HepG2 (cell line): ENCODE measurements at regions not wholly inside any gene's neighbourhood (a gene's known extent, or its start where the extent isn't known, plus 50 kb on each side); places are given as distances from the start of the nearest gene placed in this dataset.

Source experiments
- ATAC-seq: fragments of 200-7000 bp; cut with Tn5 transposase; 3 replicates; pipeline ENCODE4 v1.9.1; 2020; ENCODE audit warnings: mild to moderate bottlenecking, moderate library complexity
- BruUV-seq: library from RNA; stranded (reverse); fragments of 400-500 nt; replicated peaks from 2 replicates; lab custom pipeline; 2021; lab: Mats Ljungman, UMichigan
- CTCF ChIA-PET: fragments of 300-600 bp; formaldehyde crosslinking; extraction: SDS; loops from one replicate; lab custom pipeline; 2021; ENCODE audit warnings: low total read pairs, inconsistent platforms, low intra/inter-chr PET ratio; lab: Yijun Ruan, JAX
- POLR2A ChIA-PET: fragments of 350-600 bp; sonication (Branson Sonifier 250); formaldehyde crosslinking; loops from one replicate; lab custom pipeline; 2020; ENCODE audit warnings: antibody characterized with exemption, inconsistent platforms; lab: Yijun Ruan, JAX
- DNase-seq: peaks from one replicate; pipeline ENCODE4 v3.0.0-alpha.2; 2015; ENCODE audit warnings: low spot score
- FAIRE-seq: peaks from 3 replicates; lab custom pipeline; 2011; peaks lifted over from hg19 to GRCh38; lab: Jason Lieb, UNC
- H2AFZ ChIP-seq: one replicate; pipeline ENCODE4 v1.6.1; 2011; ENCODE audit warnings: low read length, inconsistent platforms
- H3K27ac ChIP-seq: fragments of 300-600 bp; 3 replicates; pipeline ENCODE4 v1.8.0; 2011; ENCODE audit warnings: mixed run types, mild to moderate bottlenecking, mixed read lengths, low read length, inconsistent platforms; ENCODE audit not compliant: insufficient read depth; ENCODE audit errors: extremely low read length
- H3K27me3 ChIP-seq, 2 experiments: fragments of 200-600 bp in 1 of 2; 2 replicates in 1 of 2; 3 replicates in 1 of 2; pipeline versions ENCODE4 v1.6.0 to v1.8.0; 2011; ENCODE audit warnings: low read length in 2 of 2, mild to moderate bottlenecking in 2 of 2, moderate library complexity in 2 of 2, inconsistent platforms in 1 of 2; ENCODE audit not compliant: insufficient read depth in 2 of 2, control insufficient read depth in 1 of 2
- H3K36me3 ChIP-seq, 2 experiments: fragments of 200-600 bp in 1 of 2; replicated peaks in 1 of 2; 2 replicates in 1 of 2; 3 replicates in 1 of 2; pipeline versions ENCODE4 v1.5.1 to v1.8.0; 2011; ENCODE audit warnings: low read length in 2 of 2, inconsistent platforms in 1 of 2; ENCODE audit not compliant: insufficient read depth in 2 of 2, control insufficient read depth in 1 of 2
- H3K4me1 ChIP-seq: 2 replicates; pipeline ENCODE4 v1.5.1; 2012; ENCODE audit warnings: low read length, inconsistent platforms; ENCODE audit not compliant: insufficient read depth
- H3K4me2 ChIP-seq: 2 replicates; pipeline ENCODE4 v1.6.0; 2011; ENCODE audit warnings: low read depth, low read length, inconsistent platforms
- H3K4me3 ChIP-seq, 3 experiments: fragments of 200-600 bp in 1 of 3; sonication (generic), shearing (Covaris generic) in 1 of 3; replicated peaks in 1 of 3; 2 replicates each; pipeline ENCODE4 v1.5.1; 2011 to 2016; ENCODE audit warnings: low read length in 3 of 3, inconsistent platforms in 2 of 3, low read depth in 2 of 3, mild to moderate bottlenecking in 2 of 3, control low read depth in 1 of 3, mixed read lengths in 1 of 3; ENCODE audit not compliant: insufficient read depth in 1 of 3
- H3K79me2 ChIP-seq: one replicate; pipeline ENCODE4 v1.6.1; 2011; ENCODE audit warnings: low read length, inconsistent platforms; ENCODE audit not compliant: insufficient read depth
- H3K9ac ChIP-seq: 2 replicates; pipeline ENCODE4 v1.6.0; 2011; ENCODE audit warnings: mild to moderate bottlenecking, low read depth, low read length, inconsistent platforms; ENCODE audit not compliant: insufficient read depth
- H3K9me3 ChIP-seq: 2 replicates; pipeline ENCODE4 v1.5.1; 2012; ENCODE audit warnings: mild to moderate bottlenecking, low read length
- H4K20me1 ChIP-seq: 2 replicates; pipeline ENCODE4 v1.6.0; 2011; ENCODE audit warnings: inconsistent platforms, mild to moderate bottlenecking, low read length, moderate library complexity; ENCODE audit not compliant: insufficient read depth
- ATF6 ChIP-seq: sonication (generic); formaldehyde crosslinking; conservative IDR thresholded peaks from 2 replicates; pipeline ENCODE4 v1.4.0; 2020; ENCODE audit warnings: missing genetic modification reagents
- HDAC2 ChIP-seq: sonication (generic); formaldehyde crosslinking; IDR thresholded peaks from 2 replicates; pipeline ENCODE4 v1.4.0; 2020; ENCODE audit warnings: missing genetic modification reagents
- IRX3 ChIP-seq: sonication (generic); formaldehyde crosslinking; IDR thresholded peaks from 2 replicates; pipeline ENCODE4 v1.8.1; 2023; ENCODE audit warnings: mild to moderate bottlenecking, low read depth, missing genetic modification reagents, borderline replicate concordance
- MAFG ChIP-seq: sonication (generic); formaldehyde crosslinking; IDR thresholded peaks from 2 replicates; pipeline ENCODE4 v1.5.1; 2020; ENCODE audit warnings: mild to moderate bottlenecking, missing genetic modification reagents
- MATR3 ChIP-seq: sonication (generic); formaldehyde crosslinking; IDR thresholded peaks from 2 replicates; pipeline ENCODE4 v1.4.0; 2020; ENCODE audit warnings: missing genetic modification reagents
- NFIB ChIP-seq: sonication (generic); formaldehyde crosslinking; IDR thresholded peaks from 2 replicates; pipeline ENCODE4 v1.9.0; 2021; ENCODE audit warnings: missing genetic modification reagents, mild to moderate bottlenecking, borderline replicate concordance
- NR2C2 ChIP-seq: sonication (generic); formaldehyde crosslinking; IDR thresholded peaks from 2 replicates; pipeline ENCODE4 v1.4.0; 2020; ENCODE audit warnings: missing genetic modification reagents, mild to moderate bottlenecking, moderate library complexity, borderline replicate concordance
- PCBP2 ChIP-seq: fragments of 200-400 bp; formaldehyde crosslinking; optimal IDR thresholded peaks from 2 replicates; pipeline ENCODE3; 2018; ENCODE audit warnings: low read length, low read depth; ENCODE audit not compliant: poor library complexity, severe bottlenecking
- RXRA ChIP-seq: sonication (generic); formaldehyde crosslinking; IDR thresholded peaks from 2 replicates; pipeline ENCODE4 v1.5.1; 2020; ENCODE audit warnings: missing genetic modification reagents
- U2AF2 ChIP-seq: fragments of 200-400 bp; formaldehyde crosslinking; IDR thresholded peaks from 2 replicates; pipeline ENCODE4 v1.6.1; 2017; ENCODE audit warnings: low read depth, mild to moderate bottlenecking, low read length
- ZIK1 ChIP-seq: sonication (generic); formaldehyde crosslinking; IDR thresholded peaks from 2 replicates; pipeline ENCODE4 v1.5.0; 2020; ENCODE audit warnings: mild to moderate bottlenecking, low read depth, missing genetic modification reagents, borderline replicate concordance
- ZNF354B ChIP-seq: sonication (generic); formaldehyde crosslinking; IDR thresholded peaks from 2 replicates; pipeline ENCODE4 v1.8.0; 2022; ENCODE audit warnings: mild to moderate bottlenecking, missing genetic modification reagents
- ZZZ3 ChIP-seq: sonication (generic); formaldehyde crosslinking; IDR thresholded peaks from 2 replicates; pipeline ENCODE4 v1.4.0; 2020; ENCODE audit warnings: missing genetic modification reagents, mild to moderate bottlenecking, borderline replicate concordance
- WGBS: methylation state at CpG from one replicate; pipeline ENCODE4 v1.1.6; 2017; ENCODE audit warnings: low lambda C conversion rate; 5-methylcytosine and 5-hydroxymethylcytosine counted together
- in situ Hi-C: cut with HindIII; loops from 2 replicates; pipeline ENCODE4 v1.10.0; 2017; ENCODE audit warnings: low pct_unique_long_range_greater_than_20kb; ENCODE audit not compliant: extremely low pct_ligation_motif_present
- intact Hi-C: fragments of 100-400 bp; cut with micrococcal nuclease; formaldehyde crosslinking; loops from one replicate; pipeline ENCODE4 v1.10.0; 2022; ENCODE audit not compliant: unreplicated experiment
- TF ChIP-seq, protein P1 (sequence below): sonication (generic); formaldehyde crosslinking; IDR thresholded peaks from 2 replicates; pipeline ENCODE4 v1.4.0; 2020; ENCODE audit warnings: missing genetic modification reagents
- TF ChIP-seq, protein P2 (sequence below): IDR thresholded peaks from 2 replicates; pipeline ENCODE4 v1.6.1; 2016; ENCODE audit warnings: low read depth
- TF ChIP-seq, protein P3 (sequence below): sonication (generic); formaldehyde crosslinking; conservative IDR thresholded peaks from 2 replicates; pipeline ENCODE4 v1.5.0; 2020; ENCODE audit warnings: missing genetic modification reagents

GRCh38 chr13:27857282-27857681 is 62.5 kb upstream of the PDX1 start (continued):
- TF ChIP-seq, protein P1, sequence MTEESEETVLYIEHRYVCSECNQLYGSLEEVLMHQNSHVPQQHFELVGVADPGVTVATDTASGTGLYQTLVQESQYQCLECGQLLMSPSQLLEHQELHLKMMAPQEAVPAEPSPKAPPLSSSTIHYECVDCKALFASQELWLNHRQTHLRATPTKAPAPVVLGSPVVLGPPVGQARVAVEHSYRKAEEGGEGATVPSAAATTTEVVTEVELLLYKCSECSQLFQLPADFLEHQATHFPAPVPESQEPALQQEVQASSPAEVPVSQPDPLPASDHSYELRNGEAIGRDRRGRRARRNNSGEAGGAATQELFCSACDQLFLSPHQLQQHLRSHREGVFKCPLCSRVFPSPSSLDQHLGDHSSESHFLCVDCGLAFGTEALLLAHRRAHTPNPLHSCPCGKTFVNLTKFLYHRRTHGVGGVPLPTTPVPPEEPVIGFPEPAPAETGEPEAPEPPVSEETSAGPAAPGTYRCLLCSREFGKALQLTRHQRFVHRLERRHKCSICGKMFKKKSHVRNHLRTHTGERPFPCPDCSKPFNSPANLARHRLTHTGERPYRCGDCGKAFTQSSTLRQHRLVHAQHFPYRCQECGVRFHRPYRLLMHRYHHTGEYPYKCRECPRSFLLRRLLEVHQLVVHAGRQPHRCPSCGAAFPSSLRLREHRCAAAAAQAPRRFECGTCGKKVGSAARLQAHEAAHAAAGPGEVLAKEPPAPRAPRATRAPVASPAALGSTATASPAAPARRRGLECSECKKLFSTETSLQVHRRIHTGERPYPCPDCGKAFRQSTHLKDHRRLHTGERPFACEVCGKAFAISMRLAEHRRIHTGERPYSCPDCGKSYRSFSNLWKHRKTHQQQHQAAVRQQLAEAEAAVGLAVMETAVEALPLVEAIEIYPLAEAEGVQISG = no peak
- TF ChIP-seq U2AF2 = no peak
- TF ChIP-seq ATF6 (CRISPR knock-in tag) = no peak
- no peak for TF ChIP-seq NR2C2 (CRISPR knock-in tag)
- TF ChIP-seq ZNF354B (CRISPR knock-in tag) = no peak
- no peak for TF ChIP-seq ZZZ3
- no peak for TF ChIP-seq MATR3 (CRISPR knock-in tag)
- no peak for TF ChIP-seq IRX3 (CRISPR knock-in tag)
- TF ChIP-seq NFIB (CRISPR knock-in tag) = no peak

- H4K20me1 ChIP-seq = no peaks in the 10 kb centered on the region
- no peak overlapping the region for H3K27ac ChIP-seq
- ATAC-seq (no peak), FAIRE-seq (no peak), DNase-seq (no peak)
- H3K4me3 ChIP-seq = no peak overlapping the region
- intact Hi-C loops = no loop called here
- H3K9ac ChIP-seq = no peak overlapping the region
- no peaks in the 10 kb centered on the region for H3K36me3 ChIP-seq
- TF ChIP-seq, protein P2, sequence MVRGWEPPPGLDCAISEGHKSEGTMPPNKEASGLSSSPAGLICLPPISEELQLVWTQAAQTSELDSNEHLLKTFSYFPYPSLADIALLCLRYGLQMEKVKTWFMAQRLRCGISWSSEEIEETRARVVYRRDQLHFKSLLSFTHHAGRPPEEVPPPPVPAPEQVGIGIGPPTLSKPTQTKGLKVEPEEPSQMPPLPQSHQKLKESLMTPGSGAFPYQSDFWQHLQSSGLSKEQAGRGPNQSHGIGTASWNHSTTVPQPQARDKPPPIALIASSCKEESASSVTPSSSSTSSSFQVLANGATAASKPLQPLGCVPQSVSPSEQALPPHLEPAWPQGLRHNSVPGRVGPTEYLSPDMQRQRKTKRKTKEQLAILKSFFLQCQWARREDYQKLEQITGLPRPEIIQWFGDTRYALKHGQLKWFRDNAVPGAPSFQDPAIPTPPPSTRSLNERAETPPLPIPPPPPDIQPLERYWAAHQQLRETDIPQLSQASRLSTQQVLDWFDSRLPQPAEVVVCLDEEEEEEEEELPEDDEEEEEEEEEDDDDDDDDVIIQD (CRISPR knock-in tag) = no peak
- TF ChIP-seq PCBP2 = no peak
- TF ChIP-seq, protein P3, sequence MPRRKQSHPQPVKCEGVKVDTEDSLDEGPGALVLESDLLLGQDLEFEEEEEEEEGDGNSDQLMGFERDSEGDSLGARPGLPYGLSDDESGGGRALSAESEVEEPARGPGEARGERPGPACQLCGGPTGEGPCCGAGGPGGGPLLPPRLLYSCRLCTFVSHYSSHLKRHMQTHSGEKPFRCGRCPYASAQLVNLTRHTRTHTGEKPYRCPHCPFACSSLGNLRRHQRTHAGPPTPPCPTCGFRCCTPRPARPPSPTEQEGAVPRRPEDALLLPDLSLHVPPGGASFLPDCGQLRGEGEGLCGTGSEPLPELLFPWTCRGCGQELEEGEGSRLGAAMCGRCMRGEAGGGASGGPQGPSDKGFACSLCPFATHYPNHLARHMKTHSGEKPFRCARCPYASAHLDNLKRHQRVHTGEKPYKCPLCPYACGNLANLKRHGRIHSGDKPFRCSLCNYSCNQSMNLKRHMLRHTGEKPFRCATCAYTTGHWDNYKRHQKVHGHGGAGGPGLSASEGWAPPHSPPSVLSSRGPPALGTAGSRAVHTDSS = no peak
- no peak for TF ChIP-seq MAFG (CRISPR knock-in tag)
- no peak for TF ChIP-seq HDAC2
- no peak for TF ChIP-seq RXRA
- no peak for TF ChIP-seq ZIK1 (CRISPR knock-in tag)
- in situ Hi-C loops = no loop called here
- no peak overlapping the region for H2AFZ ChIP-seq
- H3K4me2 ChIP-seq = no peak overlapping the region
- POLR2A ChIA-PET = no interaction called here
- CTCF ChIA-PET = no interaction called here
- BruUV-seq = no TSS peak
- H3K27me3 ChIP-seq = peaks cover 0 to 8% of the 10 kb centered on the region in 2 experiments; a peak in 1 of 5 replicates
- H3K9me3 ChIP-seq = no peaks in the 10 kb centered on the region
- no peaks in the 10 kb centered on the region for H3K79me2 ChIP-seq
- WGBS = 27% methylated on average over 3 of the region's 5 CpGs
- no peaks in the 10 kb centered on the region; the same call in 1 of the 2 replicates for H3K4me1 ChIP-seq
These were observed 61.8 kb upstream of the PDX1 start for GRCh38 chr13:27858046-27858445.
